Right renal cortex interstitium (tissue), 3 donors: ENCODE measurements at regions not wholly inside any gene's neighbourhood (a gene's known extent, or its start where the extent isn't known, plus 50 kb on each side); places are given as distances from the start of the nearest gene placed in this dataset.

Experiments used
- DNase-seq, 3 donors: peaks; one replicate each; pipeline ENCODE4 v3.0.0-alpha.2; 2013; ENCODE audit warnings: low read depth in 3 of 3, low spot score in 2 of 3

GRCh38 chr9:117775591-117775990 is 71.4 kb downstream of the TLR4 start:
- no peak for DNase-seq

GRCh38 chr9:117777823-117778222 is 73.6 kb downstream of the TLR4 start:
- no peak for DNase-seq

GRCh38 chr9:117779760-117780159 is 75.6 kb downstream of the TLR4 start:
- DNase-seq: no peak

GRCh38 chr9:117782931-117783788 is 79.0 kb downstream of the TLR4 start:
- peak; percentile 38 to 67 (median 44) for DNase-seq

GRCh38 chr9:117783828-117784227 is 79.6 kb downstream of the TLR4 start:
- no peak for DNase-seq

GRCh38 chr9:117784996-117785395 is 80.8 kb downstream of the TLR4 start:
- DNase-seq: no peak

- DNase-seq: no peak
Measured at GRCh38 chr9:117787746-117788145, 83.5 kb downstream of the TLR4 start.

- no peak for DNase-seq
Measured at GRCh38 chr9:117795271-117795670, 91.1 kb downstream of the TLR4 start.

- DNase-seq: no peak
Measured at GRCh38 chr9:117796681-117797080, 92.5 kb downstream of the TLR4 start.

- DNase-seq: no peak
Measured at GRCh38 chr9:117800389-117800788, 96.2 kb downstream of the TLR4 start.

GRCh38 chr9:117809751-117810150 is 105.5 kb downstream of the TLR4 start:
- no peak for DNase-seq

GRCh38 chr9:117815315-117815714 is 111.1 kb downstream of the TLR4 start:
- no peak for DNase-seq

GRCh38 chr9:117815948-117816347 is 111.7 kb downstream of the TLR4 start:
- DNase-seq: no peak

GRCh38 chr9:117821954-117822353 is 117.8 kb downstream of the TLR4 start:
- DNase-seq: no peak

GRCh38 chr9:117823576-117823975 is 119.4 kb downstream of the TLR4 start:
- no peak for DNase-seq

- no peak for DNase-seq
Measured at GRCh38 chr9:117825609-117826347, 121.6 kb downstream of the TLR4 start.

GRCh38 chr9:117826837-117827236 is 122.6 kb downstream of the TLR4 start:
- DNase-seq: no peak

GRCh38 chr9:117827456-117827855 is 123.3 kb downstream of the TLR4 start:
- DNase-seq: no peak

- DNase-seq: peak; percentile 0 to 7 (median 1)
Measured at GRCh38 chr9:117828466-117828865, 124.3 kb downstream of the TLR4 start.

GRCh38 chr9:117835798-117836197 is 131.6 kb downstream of the TLR4 start:
- no peak for DNase-seq

- no peak for DNase-seq
Measured at GRCh38 chr9:117839862-117840261, 135.7 kb downstream of the TLR4 start.
